HK-2 (cell line): ENCODE measurements at regions not wholly inside any gene's neighbourhood (a gene's known extent, or its start where the extent isn't known, plus 50 kb on each side); places are given as distances from the start of the nearest gene placed in this dataset.

Experiments used
- DNase-seq: peaks from one replicate; pipeline ENCODE4 v3.0.0-alpha.2; 2018; ENCODE audit not compliant: unreplicated experiment

DNA sequence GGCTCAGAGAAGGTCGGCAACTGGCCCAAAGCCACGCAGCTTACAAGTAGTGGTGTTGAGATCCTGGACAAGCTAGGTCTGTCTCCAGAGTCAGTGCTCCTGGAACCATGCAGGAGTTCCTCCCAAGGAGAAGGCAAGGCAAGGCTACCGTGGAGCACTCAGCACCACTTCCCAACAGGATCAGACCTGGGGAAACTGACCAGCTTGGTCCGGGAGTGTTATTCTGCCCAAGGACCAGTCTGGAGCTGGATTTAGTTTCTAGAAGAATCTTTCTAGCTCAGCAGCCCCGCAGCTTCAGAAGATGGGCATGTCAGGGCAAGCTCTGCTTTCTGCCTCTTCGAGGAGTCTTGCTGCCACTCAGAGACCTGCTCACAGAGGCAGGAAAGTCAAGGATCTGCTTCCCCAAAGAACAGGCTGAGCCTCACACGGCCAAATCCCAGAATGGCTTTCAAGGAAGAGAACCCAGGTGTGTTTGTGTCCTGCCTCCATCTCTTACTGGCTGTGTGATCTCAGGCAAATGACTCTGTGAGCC is 302.8 kb downstream of the MATN1 start:
- no peak for DNase-seq

DNA sequence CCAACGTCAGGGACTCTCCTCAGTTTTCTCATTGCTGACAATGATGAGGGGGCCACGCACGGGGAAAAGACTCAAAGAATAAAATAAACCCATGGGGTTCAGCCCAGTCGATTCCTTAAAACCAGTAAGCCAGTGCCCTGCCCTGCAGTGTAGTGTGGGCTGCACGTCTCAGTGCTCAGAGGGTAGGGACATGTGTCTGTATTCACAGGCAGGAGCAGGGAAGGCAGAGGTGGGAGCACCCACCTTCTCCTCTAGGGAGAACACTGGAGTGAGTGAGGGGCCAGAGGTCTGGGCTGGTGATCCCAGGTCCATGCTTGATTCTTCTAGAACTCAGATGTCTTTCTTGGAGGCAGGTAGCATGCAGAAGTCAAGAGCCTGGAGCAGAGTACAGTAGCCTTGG is 303.6 kb downstream of the MATN1 start:
- DNase-seq, result no peak

DNA sequence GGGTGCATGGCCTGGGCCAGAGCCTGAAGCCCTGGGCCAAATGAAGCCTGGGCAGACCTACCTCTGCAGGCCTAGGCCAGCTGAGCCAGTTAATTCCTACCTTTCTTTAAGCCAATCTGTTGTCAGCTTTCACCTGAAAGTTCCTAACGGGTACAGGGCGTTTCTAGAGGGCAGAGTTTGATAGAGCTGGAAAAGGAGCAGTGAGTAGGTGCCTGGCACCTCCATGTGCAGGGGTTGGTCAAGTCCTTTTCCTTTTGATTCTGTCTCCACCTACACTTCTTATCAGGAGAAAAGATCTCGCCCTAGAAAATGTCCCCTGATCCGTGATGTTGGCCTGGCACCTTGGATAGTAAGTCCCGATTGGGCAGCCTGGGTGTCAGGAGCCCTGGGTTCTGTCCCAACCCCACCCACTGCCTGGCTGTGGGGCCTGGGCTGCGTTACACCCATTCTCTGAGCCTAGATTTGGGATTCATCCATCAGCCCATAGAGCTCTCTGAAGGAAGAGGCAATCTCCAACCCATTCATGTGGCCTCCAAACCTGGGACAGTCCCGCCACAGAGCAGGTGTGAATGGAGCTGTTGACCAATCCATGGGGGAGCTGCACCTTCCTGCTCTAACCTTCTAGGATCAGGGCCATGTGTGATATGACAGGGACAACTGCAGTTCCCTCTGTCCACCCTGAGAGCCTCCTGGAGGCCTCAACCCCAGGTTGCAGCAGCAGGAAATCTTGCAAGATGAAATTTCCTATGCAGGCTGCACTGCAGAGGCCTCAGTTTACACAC is 304.3 kb downstream of the MATN1 start:
- DNase-seq, result no peak

GRCh38 chr1:30418061-30418938 is 305.1 kb downstream of the MATN1 start:
- no peak for DNase-seq

DNA sequence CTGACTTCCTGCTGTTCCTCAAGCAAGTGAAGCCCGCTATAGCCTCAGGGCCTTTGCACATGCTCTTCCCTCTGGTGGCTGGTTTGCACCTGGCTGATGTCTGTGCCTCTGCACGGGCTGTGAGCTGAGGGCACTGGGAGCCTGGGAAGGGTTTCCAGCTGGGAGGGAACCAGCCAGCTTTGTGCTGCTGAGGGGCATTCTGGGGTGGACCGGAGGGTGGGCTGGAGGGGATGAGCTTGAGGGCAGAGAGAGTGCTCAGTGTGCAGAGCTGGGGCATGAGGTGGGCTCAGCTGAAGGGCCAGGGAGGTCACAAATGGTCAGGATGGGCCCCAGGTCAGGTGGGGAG is 305.7 kb downstream of the MATN1 start:
- DNase-seq, result no peak

DNA sequence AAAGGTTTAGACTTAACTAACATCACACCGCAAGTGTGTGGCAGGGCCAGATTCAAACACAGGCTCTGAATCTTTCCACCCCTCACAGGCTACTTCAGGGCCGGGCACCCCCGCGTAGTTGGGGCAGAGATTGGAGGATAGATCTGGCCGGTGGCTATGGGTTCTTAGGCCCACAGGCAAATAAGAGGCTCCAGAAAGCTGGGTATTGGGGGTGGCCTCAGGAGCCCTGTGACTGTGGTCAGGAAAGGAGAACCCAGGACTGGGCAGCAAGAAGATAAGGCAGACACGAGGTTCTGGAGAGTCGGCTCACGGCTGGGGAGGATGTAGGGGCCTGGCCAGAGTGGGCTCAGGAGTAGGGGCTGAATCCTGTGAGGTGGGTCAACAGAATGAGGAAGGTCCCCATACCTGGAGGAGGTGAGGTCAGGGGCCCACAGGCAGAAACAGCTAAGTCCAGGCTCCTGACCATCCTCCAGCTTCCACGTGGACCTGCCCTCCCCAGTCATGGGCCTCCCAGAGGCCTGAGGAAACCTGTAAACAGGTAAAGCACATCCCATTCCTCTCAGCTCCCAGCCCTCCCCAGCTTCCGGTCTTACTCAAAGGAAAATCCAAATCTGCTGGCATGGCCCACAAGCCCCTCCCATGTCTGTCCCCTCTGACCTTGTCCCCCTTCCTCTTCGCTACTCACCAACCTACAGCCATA is 306.2 kb downstream of the MATN1 start:
- DNase-seq, result no peak

GRCh38 chr1:30416221-30416820 is 307.1 kb downstream of the MATN1 start:
- DNase-seq, result no peak

- DNase-seq, result no peak
Observed at GRCh38 chr1:30415171-30415940, 308.0 kb downstream of the MATN1 start.

GRCh38 chr1:30414851-30415165 is 308.6 kb downstream of the MATN1 start:
- no peak for DNase-seq

GRCh38 chr1:30414086-30414850 is 309.1 kb downstream of the MATN1 start:
- no peak for DNase-seq

DNA sequence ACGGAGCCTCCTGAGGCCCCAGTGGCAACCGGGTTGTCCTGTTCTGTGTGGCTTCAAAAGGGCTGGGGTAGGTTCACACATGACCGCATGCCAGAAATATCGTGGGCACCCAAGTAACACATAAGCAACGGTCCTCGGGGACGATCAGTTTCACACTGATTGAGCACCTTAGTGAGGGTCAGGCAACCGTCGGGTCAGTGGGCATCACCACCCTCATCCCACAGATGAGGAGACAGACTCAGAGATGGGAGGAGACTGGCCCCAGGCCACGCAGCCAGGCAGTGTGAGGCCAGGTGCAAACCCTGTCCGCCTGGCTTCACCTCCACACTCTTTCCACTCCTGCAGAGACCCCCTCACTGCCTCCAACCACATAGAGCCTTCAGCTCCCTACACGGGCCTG is 309.8 kb downstream of the MATN1 start:
- no peak for DNase-seq

GRCh38 chr1:30413111-30413440 is 310.3 kb downstream of the MATN1 start:
- no peak for DNase-seq

- no peak for DNase-seq
Observed at GRCh38 chr1:30412241-30413110, 310.9 kb downstream of the MATN1 start.

DNA sequence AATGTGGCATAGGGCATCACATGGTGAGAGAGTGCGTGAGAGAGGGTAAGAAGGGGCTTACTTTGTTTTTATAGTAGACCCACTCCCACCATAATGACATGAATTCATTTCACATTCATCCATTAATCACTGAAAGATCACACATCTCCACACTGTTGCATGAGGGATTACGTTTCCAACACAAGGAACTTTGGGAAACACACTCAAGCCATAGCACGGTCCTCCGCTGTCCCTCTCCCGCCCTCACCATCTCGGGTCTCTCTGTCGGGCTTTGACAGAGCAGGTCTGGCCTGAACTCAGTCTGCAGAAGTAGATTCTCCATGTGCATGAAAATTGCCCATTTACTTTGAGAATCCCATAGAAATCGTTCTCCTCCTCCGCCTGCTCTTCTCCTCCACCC is 312.2 kb downstream of the MATN1 start:
- no peak for DNase-seq

DNA sequence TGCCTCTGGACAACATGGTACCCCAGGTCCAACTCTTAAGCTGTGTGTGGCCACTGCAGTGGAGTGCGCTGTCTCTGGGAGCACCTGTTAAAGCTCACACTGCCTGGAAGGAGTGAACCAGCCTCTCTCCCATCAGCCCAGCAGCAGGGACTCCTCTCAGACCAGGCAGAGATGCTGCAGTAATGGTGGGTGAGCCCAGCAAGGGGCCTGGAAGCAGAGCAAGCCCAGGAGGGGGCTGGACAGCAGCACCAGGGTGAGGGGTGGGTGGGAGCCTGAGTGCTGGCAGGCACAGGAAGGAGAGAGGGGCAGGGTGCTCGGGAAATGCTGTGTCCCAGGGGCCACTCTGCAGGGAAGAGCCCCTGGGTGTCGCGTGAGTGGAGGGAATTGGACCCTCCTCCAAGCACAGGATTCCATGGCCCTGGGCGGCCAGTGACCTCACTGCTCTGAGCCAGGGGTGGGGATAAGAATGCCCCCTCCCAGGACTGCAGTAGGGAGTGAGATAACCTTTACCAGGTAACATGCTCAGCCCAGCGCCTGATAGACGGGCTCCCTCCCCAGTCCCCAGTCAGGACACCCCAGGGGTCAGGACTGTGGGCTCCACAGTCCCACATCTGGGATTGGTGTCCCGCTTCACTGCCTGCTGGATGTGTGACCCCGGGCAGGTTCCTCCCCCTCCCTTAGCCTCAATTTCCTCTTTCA is 313.1 kb downstream of the MATN1 start:
- no peak for DNase-seq

DNA sequence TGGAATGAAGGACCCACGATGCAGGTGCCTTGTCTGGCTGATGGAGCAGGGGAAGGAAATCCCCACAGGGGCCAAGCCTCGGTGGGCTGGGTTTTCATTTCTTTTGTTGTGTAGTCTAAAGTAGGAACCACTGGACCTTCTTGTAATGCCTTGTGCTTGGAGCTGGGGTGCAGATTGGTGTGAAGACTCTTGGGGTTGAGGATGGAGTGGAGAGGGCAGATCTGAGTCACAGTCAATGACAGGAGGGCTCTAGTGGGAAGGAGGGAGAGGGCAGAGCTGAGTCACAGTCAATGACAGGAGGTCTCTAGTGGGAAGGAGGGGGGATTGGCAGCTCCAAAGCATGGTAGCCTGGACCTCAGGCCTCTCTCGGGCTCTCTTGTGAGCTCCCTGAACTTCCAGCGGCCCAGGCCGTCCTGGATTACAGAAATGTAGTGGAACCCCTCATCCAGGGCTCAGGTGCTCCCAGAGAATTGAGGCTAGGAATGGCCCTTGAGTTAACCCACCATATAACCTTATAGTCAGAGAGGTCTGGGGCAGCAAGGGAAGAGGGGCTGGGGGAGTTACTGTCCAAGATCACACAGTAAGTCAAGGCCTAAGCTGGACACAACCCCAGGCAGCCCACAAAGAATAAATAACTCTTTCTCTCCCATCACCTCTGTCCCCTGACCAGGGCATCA is 313.8 kb downstream of the MATN1 start:
- DNase-seq, result no peak

- DNase-seq, result no peak
Observed at GRCh38 chr1:30407865-30408580, 315.4 kb downstream of the MATN1 start.
